GM21717 (cell line): ENCODE measurements at regions not wholly inside any gene's neighbourhood (a gene's known extent, or its start where the extent isn't known, plus 50 kb on each side); places are given as distances from the start of the nearest gene placed in this dataset.

Source experiments
- ATAC-seq: cut with Tn5 transposase; IDR thresholded peaks from one replicate; pipeline ENCODE4 v1.9.1; 2021; ENCODE audit warnings: mild to moderate bottlenecking, moderate library complexity; ENCODE audit not compliant: unreplicated experiment

- ATAC-seq, result no peak
These were observed 202.5 kb upstream of the SERP2 start for GRCh38 chr13:44171156-44171555.

GRCh38 chr13:44171861-44172260, 201.8 kb upstream of the SERP2 start:
- no peak for ATAC-seq

GRCh38 chr13:44172281-44172810, 201.3 kb upstream of the SERP2 start:
- no peak for ATAC-seq

GRCh38 chr13:44174769-44175425, 198.7 kb upstream of the SERP2 start:
- ATAC-seq, result no peak

- ATAC-seq, result no peak
These were observed 197.5 kb upstream of the SERP2 start for GRCh38 chr13:44176173-44176572.

GRCh38 chr13:44180876-44181536, 192.6 kb upstream of the SERP2 start:
- no peak for ATAC-seq

GRCh38 chr13:44181931-44182330, 191.7 kb upstream of the SERP2 start:
- no peak for ATAC-seq

GRCh38 chr13:44184740-44185139, 188.9 kb upstream of the SERP2 start:
- no peak for ATAC-seq

- no peak for ATAC-seq
These were observed 185.4 kb upstream of the SERP2 start for GRCh38 chr13:44188257-44188656.

- no peak for ATAC-seq
These were observed 184.5 kb upstream of the SERP2 start for GRCh38 chr13:44189085-44189484.

GRCh38 chr13:44191103-44191502, 182.5 kb upstream of the SERP2 start:
- no peak for ATAC-seq

- ATAC-seq, result no peak
These were observed 182.0 kb upstream of the SERP2 start for GRCh38 chr13:44191504-44192171.

- ATAC-seq, result no peak
These were observed 179.9 kb upstream of the SERP2 start for GRCh38 chr13:44193731-44194130.

- ATAC-seq, result no peak
These were observed 178.4 kb upstream of the SERP2 start for GRCh38 chr13:44195245-44195644.

GRCh38 chr13:44196196-44196751, 177.3 kb upstream of the SERP2 start:
- ATAC-seq, result no peak

GRCh38 chr13:44197791-44198770, 175.5 kb upstream of the SERP2 start:
- ATAC-seq, result peak; percentile 93

GRCh38 chr13:44198826-44199225, 174.8 kb upstream of the SERP2 start:
- no peak for ATAC-seq

- no peak for ATAC-seq
These were observed 173.9 kb upstream of the SERP2 start for GRCh38 chr13:44199627-44200207.

GRCh38 chr13:44206434-44206833, 167.2 kb upstream of the SERP2 start:
- ATAC-seq, result no peak

- ATAC-seq, result no peak
These were observed 166.1 kb upstream of the SERP2 start for GRCh38 chr13:44207476-44207875.
